EH (cell line): ENCODE measurements at regions not wholly inside any gene's neighbourhood (a gene's known extent, or its start where the extent isn't known, plus 50 kb on each side); places are given as distances from the start of the nearest gene placed in this dataset.

Experiments
- DNase-seq: peaks from one replicate; pipeline ENCODE4 v3.0.0-alpha.2; 2015; ENCODE audit warnings: low read depth

DNA sequence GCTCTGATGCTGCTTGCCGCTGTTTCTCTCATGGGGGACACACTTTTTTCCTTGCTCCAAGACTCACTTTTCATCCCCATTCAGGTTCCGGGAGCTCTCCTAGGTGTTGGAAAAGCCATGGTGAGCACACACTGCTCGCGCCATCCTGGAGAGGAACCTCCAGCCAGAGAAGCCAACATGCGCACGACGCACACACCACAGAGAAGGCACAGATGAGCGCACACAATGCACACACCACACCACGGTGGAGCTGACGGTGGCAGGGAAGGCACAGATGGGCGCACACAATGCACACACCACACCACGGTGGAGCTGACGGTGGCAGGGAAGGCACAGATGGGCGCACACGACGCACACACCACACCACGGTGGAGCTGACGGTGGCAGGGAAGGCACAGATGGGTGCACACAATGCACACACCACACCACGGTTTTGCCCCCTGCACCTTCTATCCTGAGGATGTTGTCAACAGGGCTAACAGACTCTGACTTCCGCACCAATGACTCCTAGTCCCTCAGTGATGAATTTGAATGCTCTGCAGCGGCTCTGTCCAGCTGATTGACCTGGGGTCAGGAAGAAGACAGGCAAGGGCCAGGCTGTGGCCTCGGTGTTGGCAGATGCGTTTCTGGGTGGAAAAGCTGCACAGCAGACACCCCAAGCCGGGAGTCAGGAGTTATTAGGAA lies 154.7 kb downstream of the ERMARD start:
- DNase-seq, result no peak

DNA sequence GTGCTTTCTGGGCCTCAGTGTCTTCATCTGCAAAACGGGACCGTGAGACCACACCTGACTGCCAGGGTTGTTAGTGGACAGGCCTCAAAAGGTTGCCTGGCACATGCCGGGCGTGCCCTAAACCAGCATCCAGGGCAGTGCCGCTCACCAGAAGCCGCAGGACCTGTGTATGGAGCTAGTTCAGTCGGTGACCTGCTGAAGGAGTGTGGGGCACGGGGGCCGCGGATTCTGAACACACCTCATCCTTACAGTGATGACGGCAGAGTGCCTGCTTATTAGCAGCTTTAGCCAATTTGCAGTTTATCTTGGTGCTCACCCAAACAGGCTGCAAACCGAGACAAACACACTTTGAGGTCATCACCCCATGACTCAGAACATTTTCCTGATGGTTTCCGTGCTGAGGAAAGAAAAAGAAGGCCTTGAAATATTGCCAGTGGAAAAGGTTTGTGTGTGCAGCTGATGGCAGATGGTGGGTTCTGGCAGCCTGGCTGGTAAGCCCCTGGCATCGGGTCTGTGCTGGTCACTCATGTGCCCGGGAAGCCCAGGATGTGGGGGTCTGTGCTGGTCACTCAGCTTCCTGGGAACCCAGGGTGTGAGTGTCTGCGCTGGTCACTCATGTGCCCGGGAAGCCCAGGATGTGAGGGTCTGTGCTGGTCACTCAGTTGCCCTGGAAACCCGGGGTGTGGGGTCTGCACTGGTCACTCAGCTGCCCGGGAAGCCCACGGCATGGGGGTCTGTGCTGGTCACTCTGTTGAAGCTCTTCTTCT lies 153.8 kb downstream of the ERMARD start:
- DNase-seq, result no peak

DNA sequence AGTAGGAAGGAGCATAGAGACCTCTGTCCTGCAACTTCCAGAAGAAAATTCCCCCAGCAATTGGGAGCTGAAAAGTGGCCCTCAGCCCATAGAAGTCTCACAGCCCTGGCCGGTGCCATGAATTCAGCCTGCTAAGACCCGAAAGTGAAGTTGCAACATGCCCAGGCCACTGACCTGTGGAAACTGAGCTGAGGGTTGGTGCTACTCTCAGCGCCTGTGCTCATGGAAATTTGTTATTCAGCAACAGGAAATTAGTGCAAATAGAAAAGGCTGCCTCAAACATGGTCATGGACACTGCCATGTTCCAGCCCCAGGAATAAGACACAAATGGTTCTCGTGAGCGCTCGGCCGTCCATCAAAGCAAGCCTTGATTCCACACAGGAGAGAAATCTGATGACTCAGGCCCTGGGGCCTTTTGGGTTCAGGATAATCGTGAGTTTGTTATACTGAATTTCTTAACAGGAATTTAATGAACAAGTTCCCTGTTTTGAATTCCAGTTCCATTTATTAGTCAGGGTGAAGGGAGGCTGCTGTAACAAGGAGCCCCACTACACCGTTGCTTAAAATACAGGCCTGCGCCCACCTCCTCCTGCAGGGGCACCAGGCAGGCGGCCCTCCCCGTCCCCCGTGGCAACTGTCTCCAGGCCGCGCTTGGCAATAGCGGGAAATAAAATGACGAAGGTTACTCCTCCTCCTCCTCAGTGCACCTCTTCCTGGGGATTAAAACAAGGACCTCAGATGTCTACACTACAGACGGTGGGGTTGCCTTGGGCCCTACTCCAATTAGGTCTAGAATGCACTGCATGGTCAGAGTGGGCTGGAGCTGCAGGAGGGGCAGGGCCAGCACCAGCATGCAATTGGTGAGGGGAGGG lies 152.9 kb downstream of the ERMARD start:
- DNase-seq, result no peak

- DNase-seq, result no peak
Observed at GRCh38 chr6:169903122-169903521, 151.7 kb downstream of the ERMARD start.

DNA sequence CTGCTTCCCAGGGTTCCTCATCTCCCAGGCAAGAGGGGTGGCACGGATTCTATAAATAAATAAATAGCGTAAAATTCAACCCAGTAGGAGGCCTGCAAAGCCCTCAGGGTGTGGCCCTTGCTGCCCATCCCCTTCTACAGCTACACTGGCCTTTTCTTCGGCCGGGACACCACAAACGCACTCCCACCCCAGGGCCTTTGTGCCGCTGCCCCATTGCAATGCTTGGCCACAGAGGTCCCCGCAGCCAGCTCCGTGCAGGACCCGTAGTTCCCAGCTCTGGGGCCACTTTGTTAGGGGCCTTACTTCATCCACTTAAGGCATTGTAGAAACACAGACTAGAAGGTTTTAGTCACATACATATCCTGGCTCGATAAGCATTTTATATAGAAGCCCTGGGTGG lies 151.2 kb downstream of the ERMARD start:
- DNase-seq, result no peak

GRCh38 chr6:169902070-169902469 lies 150.6 kb downstream of the ERMARD start:
- DNase-seq, result no peak

- no peak for DNase-seq
Observed at GRCh38 chr6:169899481-169900145, 148.2 kb downstream of the ERMARD start.

GRCh38 chr6:169898788-169899480 lies 147.5 kb downstream of the ERMARD start:
- no peak for DNase-seq

DNA sequence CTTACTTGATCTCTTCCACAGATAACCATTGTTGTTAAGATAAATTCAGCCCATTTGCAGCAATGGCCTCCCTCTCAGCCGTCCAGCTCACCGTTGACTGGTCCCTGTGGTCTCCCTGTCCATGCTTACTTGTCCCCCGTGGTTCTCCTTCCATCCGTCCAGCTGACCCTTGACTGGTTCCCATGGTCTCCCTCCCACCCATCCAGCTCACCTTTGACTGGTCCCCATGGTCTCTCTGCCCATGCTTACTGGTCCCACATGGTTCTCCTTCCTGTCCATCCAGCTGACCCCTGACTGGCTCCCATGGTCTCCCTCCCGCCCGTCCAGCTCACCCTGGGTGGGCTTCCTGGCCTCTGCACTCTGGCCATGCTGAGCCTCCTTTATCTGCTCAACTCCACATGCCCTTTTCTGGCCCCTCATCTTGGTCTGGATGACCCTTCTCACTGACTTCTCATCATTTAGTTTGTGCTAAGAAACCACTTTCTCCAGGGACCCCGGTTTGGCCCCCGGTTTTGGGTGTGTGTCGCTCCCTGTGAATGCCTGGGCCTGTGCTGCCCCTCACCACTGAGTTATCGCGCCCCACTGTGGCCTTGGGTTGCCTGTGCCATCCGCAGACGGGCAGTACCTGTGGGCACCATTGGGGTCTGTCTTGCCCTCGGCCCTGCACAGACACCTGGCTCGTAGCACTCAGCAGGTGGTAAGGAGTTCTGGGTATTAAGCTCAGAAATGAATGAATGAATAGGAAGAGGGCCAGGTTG lies 146.4 kb downstream of the ERMARD start:
- no peak for DNase-seq

DNA sequence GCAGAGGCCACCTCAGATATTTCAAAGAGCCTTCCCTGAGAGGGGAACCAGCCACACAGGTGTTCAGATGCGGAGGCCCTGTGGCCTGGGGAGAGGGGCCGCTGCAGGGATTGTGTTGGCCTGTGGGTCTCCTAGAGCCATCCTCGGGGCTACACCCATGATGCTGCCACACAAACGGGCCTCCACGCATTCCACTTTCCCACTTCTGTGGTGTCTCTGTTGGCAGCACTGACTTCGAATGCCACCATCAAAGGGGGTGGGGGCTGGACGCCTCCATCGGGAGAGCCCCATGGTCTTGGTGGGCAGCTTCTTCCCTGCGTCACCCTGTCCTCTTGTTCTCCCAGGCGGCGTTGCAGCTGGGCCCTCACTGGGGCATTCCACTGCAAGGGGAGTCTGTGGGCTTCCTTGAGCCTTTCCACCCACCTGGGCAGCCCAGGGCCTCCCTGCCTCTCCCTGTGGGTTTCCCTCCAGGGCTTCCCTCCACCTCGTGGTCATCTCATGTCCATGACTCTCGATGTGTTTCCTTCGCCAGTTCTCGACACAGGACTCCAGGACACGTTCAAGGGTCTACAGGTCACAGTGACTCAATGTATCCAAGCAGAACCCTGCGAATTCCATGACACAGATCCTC lies 145.5 kb downstream of the ERMARD start:
- no peak for DNase-seq

GRCh38 chr6:169895926-169896761 lies 144.7 kb downstream of the ERMARD start:
- DNase-seq, result no peak

- DNase-seq, result no peak
Observed at GRCh38 chr6:169895000-169895759, 143.8 kb downstream of the ERMARD start.

GRCh38 chr6:169894377-169894960 lies 143.0 kb downstream of the ERMARD start:
- DNase-seq, result no peak

GRCh38 chr6:169893624-169894023 lies 142.2 kb downstream of the ERMARD start:
- no peak for DNase-seq

DNA sequence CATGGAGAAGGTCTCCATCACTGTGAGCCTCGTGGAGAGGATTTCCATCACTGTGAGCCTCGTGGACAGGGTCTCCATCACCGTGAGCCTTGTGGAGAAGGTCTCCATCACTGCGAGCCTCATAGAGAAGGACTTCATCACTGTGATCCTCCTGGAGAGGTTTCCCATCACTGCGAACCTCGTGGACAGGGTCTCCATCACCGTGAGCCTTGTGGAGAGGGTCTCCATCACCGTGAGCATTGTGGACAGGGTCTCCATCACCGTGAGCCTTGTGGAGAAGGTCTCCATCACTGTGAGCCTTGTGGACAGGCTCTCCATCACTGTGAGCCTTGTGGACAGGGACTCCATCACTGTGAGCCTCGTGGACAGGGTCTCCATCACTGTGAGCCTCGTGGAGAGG lies 140.4 kb downstream of the ERMARD start:
- no peak for DNase-seq

GRCh38 chr6:169891421-169891820 lies 140.0 kb downstream of the ERMARD start:
- no peak for DNase-seq

DNA sequence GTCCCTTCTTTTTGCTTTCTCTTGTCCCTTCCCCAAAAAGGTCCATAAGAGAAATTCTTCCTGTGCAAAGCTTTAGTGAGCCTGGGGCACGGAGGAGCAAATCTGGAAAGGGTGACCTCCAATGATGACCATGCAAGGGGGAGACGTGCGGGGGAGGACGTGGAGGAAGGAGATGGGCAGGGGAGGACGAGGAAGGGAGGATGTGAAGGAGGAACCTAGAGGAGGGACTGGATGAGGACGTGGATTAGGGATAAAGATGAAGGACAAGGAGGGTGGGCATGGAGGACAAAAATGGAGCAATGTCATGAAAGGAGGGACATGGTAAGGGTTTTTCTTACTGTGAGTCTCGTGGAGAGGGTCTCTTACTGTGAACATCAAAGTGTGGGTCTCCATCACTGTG lies 139.5 kb downstream of the ERMARD start:
- DNase-seq, result no peak

GRCh38 chr6:169890049-169890448 lies 138.6 kb downstream of the ERMARD start:
- no peak for DNase-seq
